ENCODE measurements at regions not wholly inside any gene's neighbourhood (a gene's known extent, or its start where the extent isn't known, plus 50 kb on each side); places are given as distances from the start of the nearest gene placed in this dataset.

- WGBS = 96% methylated on average over 3 of the region's 4 CpGs
- no peaks in the 10 kb centered on the region for H3K27me3 ChIP-seq (ENCODE audit: insufficient read depth, low read length)
Measured at GRCh38 chr4:180636696-180637404, 1606.4 kb upstream of the TENM3 start.

GRCh38 chr4:180637616-180638015 is 1605.6 kb upstream of the TENM3 start:
- 97% methylated on average over 5 of the region's 5 CpGs for WGBS
- no peak overlapping the region for H3K4me3 ChIP-seq (ENCODE audit: low read length)
- no peaks in the 10 kb centered on the region for H3K27me3 ChIP-seq (ENCODE audit: insufficient read depth, low read length)
- H3K36me3 ChIP-seq (ENCODE audit: insufficient read depth, low read length) = no peaks in the 10 kb centered on the region
- no peaks in the 10 kb centered on the region for H3K9me3 ChIP-seq (ENCODE audit: insufficient read depth, low read depth, low read length)
- no peak overlapping the region for H3K9ac ChIP-seq (ENCODE audit: low read depth, low read length)
- H3K4me1 ChIP-seq (ENCODE audit: insufficient read depth, low read length) = peaks cover 17% of the 10 kb centered on the region
- H3K27ac ChIP-seq (ENCODE audit: low read depth, low read length) = no peak overlapping the region

More at GRCh38 chr4:180636696-180637404, 1606.4 kb upstream of the TENM3 start:
- no peaks in the 10 kb centered on the region for H3K9me3 ChIP-seq (ENCODE audit: insufficient read depth, low read depth, low read length)
- H3K4me3 ChIP-seq (ENCODE audit: low read length) = no peak overlapping the region
- H3K27ac ChIP-seq (ENCODE audit: low read depth, low read length) = no peak overlapping the region
- no peaks in the 10 kb centered on the region for H3K36me3 ChIP-seq (ENCODE audit: insufficient read depth, low read length)
- H3K9ac ChIP-seq (ENCODE audit: low read depth, low read length) = no peak overlapping the region
- H3K4me1 ChIP-seq (ENCODE audit: insufficient read depth, low read length) = peaks cover 17% of the 10 kb centered on the region

- Histone ChIP-seq H3K4me3 (ENCODE audit: low read length) (no peak overlapping the region), H3K27ac (ENCODE audit: low read depth, low read length) (no peak overlapping the region), H3K27me3 (ENCODE audit: insufficient read depth, low read length) (no peaks in the 10 kb centered on the region), H3K36me3 (ENCODE audit: insufficient read depth, low read length) (no peaks in the 10 kb centered on the region), H3K4me1 (ENCODE audit: insufficient read depth, low read length) (peaks cover 17% of the 10 kb centered on the region), H3K9ac (ENCODE audit: low read depth, low read length) (no peak overlapping the region), H3K9me3 (ENCODE audit: insufficient read depth, low read depth, low read length) (no peaks in the 10 kb centered on the region)
- 0% methylated on average over 1 of the region's 2 CpGs for WGBS
Measured at GRCh38 chr4:180640193-180640592, 1603.0 kb upstream of the TENM3 start.

- 100% methylated on average over 2 of the region's 4 CpGs for WGBS
- H3K4me1 ChIP-seq (ENCODE audit: insufficient read depth, low read length) = peaks cover 13% of the 10 kb centered on the region
Measured at GRCh38 chr4:180641495-180641894, 1601.7 kb upstream of the TENM3 start.

GRCh38 chr4:180642732-180643131 is 1600.5 kb upstream of the TENM3 start:
- Histone ChIP-seq H3K9me3 (ENCODE audit: insufficient read depth, low read depth, low read length) (no peaks in the 10 kb centered on the region), H3K27me3 (ENCODE audit: insufficient read depth, low read length) (no peaks in the 10 kb centered on the region), H3K27ac (ENCODE audit: low read depth, low read length) (no peak overlapping the region), H3K36me3 (ENCODE audit: insufficient read depth, low read length) (no peaks in the 10 kb centered on the region), H3K4me3 (ENCODE audit: low read length) (no peak overlapping the region), H3K4me1 (ENCODE audit: insufficient read depth, low read length) (peaks cover 13% of the 10 kb centered on the region), H3K9ac (ENCODE audit: low read depth, low read length) (no peak overlapping the region)
- 95% methylated on average over 9 of the region's 9 CpGs for WGBS

More at GRCh38 chr4:180641495-180641894, 1601.7 kb upstream of the TENM3 start:
- Histone ChIP-seq H3K27me3 (ENCODE audit: insufficient read depth, low read length) (no peaks in the 10 kb centered on the region), H3K9ac (ENCODE audit: low read depth, low read length) (no peak overlapping the region), H3K36me3 (ENCODE audit: insufficient read depth, low read length) (no peaks in the 10 kb centered on the region), H3K27ac (ENCODE audit: low read depth, low read length) (no peak overlapping the region), H3K9me3 (ENCODE audit: insufficient read depth, low read depth, low read length) (no peaks in the 10 kb centered on the region), H3K4me3 (ENCODE audit: low read length) (no peak overlapping the region)

GRCh38 chr4:180650273-180650672 is 1592.9 kb upstream of the TENM3 start:
- H3K9ac ChIP-seq (ENCODE audit: low read depth, low read length) = no peak overlapping the region
- 96% methylated on average over 4 of the region's 4 CpGs for WGBS
- H3K9me3 ChIP-seq (ENCODE audit: insufficient read depth, low read depth, low read length) = no peaks in the 10 kb centered on the region
- no peak overlapping the region for H3K27ac ChIP-seq (ENCODE audit: low read depth, low read length)
- no peaks in the 10 kb centered on the region for H3K36me3 ChIP-seq (ENCODE audit: insufficient read depth, low read length)
- H3K27me3 ChIP-seq (ENCODE audit: insufficient read depth, low read length) = no peaks in the 10 kb centered on the region
- no peaks in the 10 kb centered on the region for H3K4me1 ChIP-seq (ENCODE audit: insufficient read depth, low read length)
- no peak overlapping the region for H3K4me3 ChIP-seq (ENCODE audit: low read length)

- Histone ChIP-seq H3K36me3 (ENCODE audit: insufficient read depth, low read length) (no peaks in the 10 kb centered on the region), H3K4me1 (ENCODE audit: insufficient read depth, low read length) (no peaks in the 10 kb centered on the region), H3K4me3 (ENCODE audit: low read length) (no peak overlapping the region), H3K9ac (ENCODE audit: low read depth, low read length) (no peak overlapping the region), H3K27ac (ENCODE audit: low read depth, low read length) (no peak overlapping the region), H3K27me3 (ENCODE audit: insufficient read depth, low read length) (no peaks in the 10 kb centered on the region), H3K9me3 (ENCODE audit: insufficient read depth, low read depth, low read length) (no peaks in the 10 kb centered on the region)
- WGBS = 100% methylated on average over 1 of the region's 1 CpG
Measured at GRCh38 chr4:180652533-180652932, 1590.7 kb upstream of the TENM3 start.

- Histone ChIP-seq H3K4me3 (ENCODE audit: low read length) (no peak overlapping the region), H3K9me3 (ENCODE audit: insufficient read depth, low read depth, low read length) (no peaks in the 10 kb centered on the region), H3K36me3 (ENCODE audit: insufficient read depth, low read length) (no peaks in the 10 kb centered on the region), H3K27ac (ENCODE audit: low read depth, low read length) (no peak overlapping the region), H3K4me1 (ENCODE audit: insufficient read depth, low read length) (no peaks in the 10 kb centered on the region), H3K9ac (ENCODE audit: low read depth, low read length) (no peak overlapping the region), H3K27me3 (ENCODE audit: insufficient read depth, low read length) (no peaks in the 10 kb centered on the region)
- 89% methylated on average over 3 of the region's 3 CpGs for WGBS
Measured at GRCh38 chr4:180655886-180656285, 1587.3 kb upstream of the TENM3 start.

GRCh38 chr4:180657881-180658280 is 1585.3 kb upstream of the TENM3 start:
- H3K4me3 ChIP-seq (ENCODE audit: low read length) = no peak overlapping the region
- H3K9me3 ChIP-seq (ENCODE audit: insufficient read depth, low read depth, low read length) = no peaks in the 10 kb centered on the region
- no peaks in the 10 kb centered on the region for H3K36me3 ChIP-seq (ENCODE audit: insufficient read depth, low read length)
- no peaks in the 10 kb centered on the region for H3K27me3 ChIP-seq (ENCODE audit: insufficient read depth, low read length)
- H3K27ac ChIP-seq (ENCODE audit: low read depth, low read length) = no peak overlapping the region
- no peaks in the 10 kb centered on the region for H3K4me1 ChIP-seq (ENCODE audit: insufficient read depth, low read length)
- 92% methylated on average over 7 of the region's 7 CpGs for WGBS
- no peak overlapping the region for H3K9ac ChIP-seq (ENCODE audit: low read depth, low read length)

GRCh38 chr4:180664766-180665368 is 1578.3 kb upstream of the TENM3 start:
- H3K9me3 ChIP-seq (ENCODE audit: insufficient read depth, low read depth, low read length) = no peaks in the 10 kb centered on the region
- H3K4me1 ChIP-seq (ENCODE audit: insufficient read depth, low read length) = no peaks in the 10 kb centered on the region; the same call in 1 of the 2 replicates
- WGBS = 9% methylated on average over 4 of the region's 5 CpGs
- H3K4me3 ChIP-seq (ENCODE audit: low read length) = no peak overlapping the region
- no peak overlapping the region for H3K27ac ChIP-seq (ENCODE audit: low read depth, low read length)
- no peaks in the 10 kb centered on the region for H3K36me3 ChIP-seq (ENCODE audit: insufficient read depth, low read length)
- H3K27me3 ChIP-seq (ENCODE audit: insufficient read depth, low read length) = no peaks in the 10 kb centered on the region
- no peak overlapping the region for H3K9ac ChIP-seq (ENCODE audit: low read depth, low read length)

- Histone ChIP-seq H3K4me1 (ENCODE audit: insufficient read depth, low read length) (no peaks in the 10 kb centered on the region; the same call in 1 of the 2 replicates), H3K27me3 (ENCODE audit: insufficient read depth, low read length) (no peaks in the 10 kb centered on the region), H3K36me3 (ENCODE audit: insufficient read depth, low read length) (no peaks in the 10 kb centered on the region), H3K27ac (ENCODE audit: low read depth, low read length) (no peak overlapping the region), H3K4me3 (ENCODE audit: low read length) (no peak overlapping the region), H3K9ac (ENCODE audit: low read depth, low read length) (no peak overlapping the region), H3K9me3 (ENCODE audit: insufficient read depth, low read depth, low read length) (no peaks in the 10 kb centered on the region)
- WGBS = 91% methylated on average over 2 of the region's 2 CpGs
Measured at GRCh38 chr4:180665481-180665880, 1577.7 kb upstream of the TENM3 start.

Measured in HUES64 (cell line).